Mesendoderm (in vitro differentiated cells): ENCODE measurements at regions not wholly inside any gene's neighbourhood (a gene's known extent, or its start where the extent isn't known, plus 50 kb on each side); places are given as distances from the start of the nearest gene placed in this dataset.
"Not testable (repeated sequence)": the region's sequence is repeated elsewhere in the genome, so short reads cannot be mapped to it uniquely, and the experiment has no call there.

Experiments
- DNase-seq: peaks from one replicate; pipeline ENCODE4 v3.0.0; 2013
- H2AK5ac ChIP-seq: 2 replicates; pipeline ENCODE4 v1.6.1; 2013; ENCODE audit warnings: low read length, inconsistent platforms
- H2BK120ac ChIP-seq: 2 replicates; pipeline ENCODE4 v1.6.1; 2013; ENCODE audit warnings: low read depth, mild to moderate bottlenecking, low read length, moderate library complexity, mixed read lengths
- H2BK15ac ChIP-seq: replicated peaks from 2 replicates; pipeline ENCODE4 v1.6.1; 2013; ENCODE audit warnings: low read depth, mild to moderate bottlenecking, moderate library complexity
- H2BK5ac ChIP-seq: 2 replicates; pipeline ENCODE4 v1.6.1; 2013; ENCODE audit warnings: low read length, inconsistent platforms
- H3K18ac ChIP-seq: 2 replicates; pipeline ENCODE4 v1.6.1; 2013; ENCODE audit warnings: mild to moderate bottlenecking, low read length, mixed read lengths
- H3K23ac ChIP-seq: one replicate; pipeline ENCODE4 v1.6.1; 2013; ENCODE audit warnings: low read length
- H3K27ac ChIP-seq: 2 replicates; pipeline ENCODE4 v1.5.1; 2013; ENCODE audit warnings: low read depth, mild to moderate bottlenecking, inconsistent platforms, low read length, moderate library complexity
- H3K27me3 ChIP-seq: 2 replicates; pipeline ENCODE4 v1.6.1; 2013; ENCODE audit warnings: low read length, control low read depth, mild to moderate bottlenecking, inconsistent platforms; ENCODE audit not compliant: insufficient read depth, poor library complexity
- H3K36me3 ChIP-seq: 2 replicates; pipeline ENCODE4 v1.6.1; 2013; ENCODE audit warnings: low read length, inconsistent platforms; ENCODE audit not compliant: control insufficient read depth, insufficient read depth
- H3K4ac ChIP-seq: one replicate; pipeline ENCODE4 v1.6.1; 2013; ENCODE audit warnings: low read depth, mild to moderate bottlenecking, low read length, moderate library complexity
- H3K4me1 ChIP-seq: 2 replicates; pipeline ENCODE4 v1.6.1; 2013; ENCODE audit warnings: low read depth, low read length, inconsistent platforms; ENCODE audit not compliant: control insufficient read depth
- H3K4me2 ChIP-seq: 2 replicates; pipeline ENCODE4 v1.6.1; 2013; ENCODE audit warnings: low read length
- H3K4me3 ChIP-seq: 2 replicates; pipeline ENCODE4 v1.5.1; 2013; ENCODE audit warnings: mild to moderate bottlenecking, low read length
- H3K56ac ChIP-seq: one replicate; pipeline ENCODE4 v1.6.1; 2013; ENCODE audit warnings: low read length
- H3K79me1 ChIP-seq: 2 replicates; pipeline ENCODE4 v1.6.1; 2013; ENCODE audit warnings: low read length, inconsistent platforms
- H3K79me2 ChIP-seq: 2 replicates; pipeline ENCODE4 v1.6.1; 2013; ENCODE audit warnings: mild to moderate bottlenecking, low read length; ENCODE audit not compliant: control insufficient read depth, insufficient read depth
- H3K9ac ChIP-seq: 2 replicates; pipeline ENCODE4 v1.6.1; 2013; ENCODE audit warnings: low read length, inconsistent platforms
- H4K5ac ChIP-seq: one replicate; pipeline ENCODE4 v1.6.1; 2013; ENCODE audit warnings: low read length
- H4K8ac ChIP-seq: one replicate; pipeline ENCODE4 v1.6.1; 2013; ENCODE audit warnings: low read depth, mild to moderate bottlenecking, control low read depth, low read length, moderate library complexity
- WGBS: extraction: QIAGEN DNeasy Blood & Tissue Kit; methylation state at CpG from one replicate; pipeline ENCODE4 v1.1.7; 2013; ENCODE audit warnings: low lambda C conversion rate, missing lambda C conversion rate; ENCODE audit not compliant: insufficient coverage; ENCODE audit errors: extremely low coverage; 5-methylcytosine and 5-hydroxymethylcytosine counted together

DNA sequence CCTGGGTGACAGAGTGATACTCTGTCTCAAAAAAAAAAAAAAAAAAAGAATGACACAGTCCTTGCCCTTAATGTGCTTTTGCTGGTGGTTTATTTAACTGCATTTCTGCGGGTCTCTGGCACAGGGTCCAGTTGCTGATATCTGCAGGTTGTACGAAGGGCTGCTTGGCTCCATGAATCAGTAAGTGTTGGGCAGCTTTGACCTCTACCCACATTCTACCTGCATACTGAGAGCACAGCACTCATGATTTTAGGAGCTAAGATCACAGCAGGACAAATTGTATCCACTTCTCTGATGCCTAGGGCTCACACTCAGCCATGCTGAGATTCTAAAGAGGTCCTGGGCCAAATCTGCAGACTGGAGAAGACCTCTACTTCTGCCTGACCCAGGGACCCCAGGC lies 119.4 kb upstream of the MYCN start:
- H2BK5ac ChIP-seq: no peak overlapping the region
- H3K23ac ChIP-seq: no peak overlapping the region
- H3K79me2 ChIP-seq: no peaks in the 10 kb centered on the region
- H4K5ac ChIP-seq: no peak overlapping the region
- no peaks in the 10 kb centered on the region for H3K79me1 ChIP-seq
- no peaks in the 10 kb centered on the region for H3K27me3 ChIP-seq
- no peak overlapping the region for H3K27ac ChIP-seq
- no peak overlapping the region for H4K8ac ChIP-seq
- H3K4me2 ChIP-seq: no peak overlapping the region
- no peaks in the 10 kb centered on the region for H3K36me3 ChIP-seq
- no peak overlapping the region for H3K4me3 ChIP-seq
- H3K9ac ChIP-seq: no peak overlapping the region
- H2AK5ac ChIP-seq: no peak overlapping the region
- H3K56ac ChIP-seq: no peak overlapping the region
- no CpG with 5 or more reads among the region's 2 CpGs for WGBS
- DNase-seq: no peak
- no peak overlapping the region for H2BK120ac ChIP-seq
- H3K18ac ChIP-seq: no peak overlapping the region
- no peaks in the 10 kb centered on the region for H3K4me1 ChIP-seq
- H2BK15ac ChIP-seq: no peak overlapping the region
- no peak overlapping the region for H3K4ac ChIP-seq

DNA sequence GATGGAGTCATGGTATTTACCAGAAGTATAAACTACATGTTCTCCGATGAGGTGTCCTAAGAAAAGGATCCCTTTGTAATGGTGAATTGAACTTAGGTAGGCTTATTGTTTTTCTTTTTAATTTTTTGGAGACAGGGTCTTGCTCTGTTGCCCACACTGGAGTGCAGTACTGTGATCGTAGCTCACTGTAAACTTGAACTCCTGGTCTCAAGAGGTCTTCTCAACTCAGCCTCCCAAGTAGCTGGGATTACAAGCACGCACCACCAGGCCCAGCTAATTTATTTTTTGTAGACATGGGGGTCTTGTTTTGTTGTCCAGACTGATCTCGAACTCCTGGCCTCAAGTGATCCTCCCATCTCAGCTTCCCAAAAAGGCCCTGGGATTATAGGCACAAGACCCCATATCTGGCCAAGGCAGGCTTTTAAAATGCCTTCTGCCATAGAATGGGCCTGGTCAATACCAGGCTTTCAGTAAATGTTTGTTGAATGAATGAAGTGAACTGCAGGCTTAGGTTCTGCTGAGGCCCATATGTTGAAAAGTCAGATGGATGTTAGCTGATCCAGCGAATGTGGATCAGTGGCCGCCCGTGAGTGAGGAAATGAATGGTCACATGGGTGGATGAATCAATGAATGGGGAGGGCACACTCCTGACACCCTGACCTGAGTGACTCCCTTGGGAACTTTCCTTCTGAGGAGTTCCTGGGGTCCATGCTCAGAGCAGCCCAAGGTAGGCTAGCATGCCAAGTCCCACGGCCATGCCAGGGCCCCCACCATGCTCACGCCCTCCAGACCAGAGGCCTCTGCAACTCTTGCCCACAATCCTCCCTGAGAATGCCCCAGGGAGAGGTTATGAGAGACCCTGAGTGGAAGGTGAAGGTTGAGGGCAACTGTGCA lies 118.0 kb upstream of the MYCN start:
- H3K9ac ChIP-seq: no peak overlapping the region
- no peak overlapping the region for H3K4me3 ChIP-seq
- H2BK5ac ChIP-seq: no peak overlapping the region
- H4K8ac ChIP-seq: no peak overlapping the region
- WGBS: no CpG with 5 or more reads among the region's 9 CpGs
- no peaks in the 10 kb centered on the region for H3K27me3 ChIP-seq
- H3K23ac ChIP-seq: no peak overlapping the region
- H3K56ac ChIP-seq: no peak overlapping the region
- H3K27ac ChIP-seq: no peak overlapping the region
- H3K79me2 ChIP-seq: no peaks in the 10 kb centered on the region
- H2BK120ac ChIP-seq: no peak overlapping the region
- H3K4ac ChIP-seq: no peak overlapping the region
- peaks cover 4% of the 10 kb centered on the region for H3K4me1 ChIP-seq
- H2BK15ac ChIP-seq: no peak overlapping the region
- H4K5ac ChIP-seq: no peak overlapping the region
- DNase-seq: no peak
- no peak overlapping the region for H3K18ac ChIP-seq
- no peaks in the 10 kb centered on the region for H3K79me1 ChIP-seq
- no peak overlapping the region for H2AK5ac ChIP-seq
- no peaks in the 10 kb centered on the region for H3K36me3 ChIP-seq
- no peak overlapping the region for H3K4me2 ChIP-seq

DNA sequence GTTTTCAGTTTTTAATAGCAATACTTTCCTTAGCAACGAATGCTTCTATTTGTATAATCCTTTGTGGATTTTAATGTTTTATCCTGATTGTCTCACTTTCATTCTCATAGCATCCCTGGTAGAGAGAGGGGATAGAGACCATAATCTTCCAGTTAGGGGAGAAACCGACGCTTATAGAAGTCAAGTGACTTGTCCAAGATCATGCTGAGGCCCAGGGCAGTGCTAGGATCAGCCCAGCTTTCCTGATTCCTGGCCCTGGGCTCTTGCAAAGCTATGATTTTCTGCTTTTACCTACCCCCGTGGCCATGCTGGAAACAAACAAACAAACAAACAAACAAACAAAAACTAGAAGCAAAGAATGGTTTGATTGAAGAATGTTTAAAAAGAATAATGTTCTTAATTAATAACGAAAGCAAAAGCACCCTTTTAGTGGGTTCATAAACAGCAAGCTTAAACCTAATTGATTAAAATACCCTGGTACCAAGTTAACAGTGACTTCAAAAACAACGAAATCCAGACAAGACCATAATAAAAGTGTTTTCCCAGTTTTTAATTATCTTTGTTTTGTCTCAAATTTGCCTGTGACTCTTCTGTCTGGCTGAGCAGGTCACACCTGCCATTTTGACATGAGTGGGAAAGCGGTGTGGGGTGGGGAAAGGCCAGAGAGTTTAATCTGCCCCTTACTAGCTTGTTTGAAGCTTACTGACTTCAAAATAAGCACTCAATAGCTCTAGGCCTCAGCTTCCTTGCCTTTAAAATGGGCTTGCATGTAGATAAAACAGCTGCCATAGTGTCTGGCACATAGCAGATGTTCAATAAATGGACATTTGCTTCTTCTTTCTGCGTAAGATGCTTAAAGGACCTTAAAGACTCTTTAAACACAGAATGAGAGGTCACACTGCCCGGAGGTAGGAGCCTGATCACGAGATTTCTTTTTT lies 116.6 kb upstream of the MYCN start:
- Histone ChIP-seq H3K4me3 (no peak overlapping the region), H2BK15ac (no peak overlapping the region), H2BK5ac (no peak overlapping the region), H3K27ac (no peak overlapping the region), H3K4me1 (peaks cover 4% of the 10 kb centered on the region), H4K5ac (no peak overlapping the region), H3K56ac (no peak overlapping the region), H2BK120ac (no peak overlapping the region), H3K27me3 (no peaks in the 10 kb centered on the region), H3K79me1 (no peaks in the 10 kb centered on the region), H3K18ac (no peak overlapping the region), H3K36me3 (no peaks in the 10 kb centered on the region), H3K9ac (no peak overlapping the region), H3K79me2 (no peaks in the 10 kb centered on the region), H2AK5ac (no peak overlapping the region), H3K4ac (no peak overlapping the region), H4K8ac (no peak overlapping the region), H3K4me2 (no peak overlapping the region), H3K23ac (no peak overlapping the region)
- no peak for DNase-seq
- WGBS: no CpG with 5 or more reads among the region's 10 CpGs

DNA sequence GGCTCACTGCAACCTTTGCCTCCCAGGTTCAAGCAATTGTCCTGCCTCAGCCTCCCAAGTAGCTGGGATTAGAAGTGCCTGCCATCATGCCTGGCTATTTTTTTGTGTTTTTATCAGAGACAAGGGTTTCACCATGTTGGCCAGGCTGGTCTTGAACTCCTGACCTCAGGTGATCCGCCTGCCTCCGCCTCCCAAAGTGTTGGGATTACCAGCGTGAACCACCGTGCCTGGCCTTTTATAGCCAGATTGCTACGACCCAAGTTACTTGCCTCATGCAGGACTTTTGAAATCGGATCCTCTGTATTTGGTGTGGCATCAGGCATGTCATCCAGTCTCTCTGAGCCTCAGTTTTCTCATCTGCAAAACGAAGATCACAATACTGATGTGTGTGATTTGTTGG lies 115.9 kb upstream of the MYCN start:
- not testable (repeated sequence) for H3K79me2 ChIP-seq, H3K9ac ChIP-seq, H4K8ac ChIP-seq, H3K27ac ChIP-seq, DNase-seq, H4K5ac ChIP-seq, H2BK15ac ChIP-seq, H3K4ac ChIP-seq, H3K27me3 ChIP-seq, H3K4me2 ChIP-seq, H2AK5ac ChIP-seq, H2BK5ac ChIP-seq, H3K4me3 ChIP-seq, H3K56ac ChIP-seq, H3K79me1 ChIP-seq, H2BK120ac ChIP-seq, H3K23ac ChIP-seq, H3K36me3 ChIP-seq, H3K4me1 ChIP-seq, H3K18ac ChIP-seq
- WGBS: no CpG with 5 or more reads among the region's 7 CpGs

DNA sequence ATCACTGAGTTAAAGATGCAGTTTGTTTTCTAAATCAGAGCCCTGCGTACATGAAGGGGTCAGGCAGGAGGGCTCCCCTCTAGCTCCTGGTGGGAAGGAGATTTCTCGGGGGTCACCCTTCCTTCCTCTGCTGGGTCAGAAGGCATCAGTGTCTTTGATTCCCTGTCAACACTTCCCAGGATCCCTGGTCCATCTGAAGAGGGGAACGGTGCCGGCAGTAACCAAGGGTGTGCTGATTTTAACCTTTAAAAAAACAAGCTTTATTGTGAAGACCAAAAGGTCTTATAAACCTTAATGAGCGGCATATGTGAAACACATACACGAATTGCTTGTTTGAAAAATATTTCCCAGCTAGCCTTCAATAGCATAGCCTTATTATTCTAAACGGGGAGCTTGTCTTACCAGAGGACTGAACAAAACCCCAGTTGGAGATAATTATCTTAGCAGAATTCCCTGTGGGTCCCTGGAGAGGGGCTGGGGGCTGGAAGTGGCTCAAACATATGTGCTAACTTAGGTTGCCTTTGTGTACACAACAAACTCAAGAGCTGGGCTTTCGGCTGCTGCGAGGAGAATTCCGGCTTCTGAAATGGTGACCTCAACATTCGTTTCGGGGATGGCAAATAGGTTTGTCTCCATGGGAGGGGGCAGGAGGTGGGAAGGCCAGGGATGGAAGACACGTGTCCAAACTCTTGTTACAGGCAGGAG lies 114.9 kb upstream of the MYCN start:
- Histone ChIP-seq H3K4me1 (peaks cover 4% of the 10 kb centered on the region), H4K5ac (no peak overlapping the region), H2BK5ac (no peak overlapping the region), H3K27ac (no peak overlapping the region), H3K56ac (no peak overlapping the region), H3K23ac (no peak overlapping the region), H3K4ac (no peak overlapping the region), H3K79me1 (no peaks in the 10 kb centered on the region), H2BK15ac (no peak overlapping the region), H3K4me2 (no peak overlapping the region), H3K27me3 (no peaks in the 10 kb centered on the region), H4K8ac (no peak overlapping the region), H3K79me2 (no peaks in the 10 kb centered on the region), H3K4me3 (no peak overlapping the region), H3K18ac (no peak overlapping the region), H2AK5ac (no peak overlapping the region), H2BK120ac (no peak overlapping the region), H3K36me3 (no peaks in the 10 kb centered on the region), H3K9ac (no peak overlapping the region)
- no peak for DNase-seq
- WGBS: no CpG with 5 or more reads among the region's 13 CpGs
